ENCODE measurements at regions not wholly inside any gene's neighbourhood (a gene's known extent, or its start where the extent isn't known, plus 50 kb on each side); places are given as distances from the start of the nearest gene placed in this dataset.

DNA sequence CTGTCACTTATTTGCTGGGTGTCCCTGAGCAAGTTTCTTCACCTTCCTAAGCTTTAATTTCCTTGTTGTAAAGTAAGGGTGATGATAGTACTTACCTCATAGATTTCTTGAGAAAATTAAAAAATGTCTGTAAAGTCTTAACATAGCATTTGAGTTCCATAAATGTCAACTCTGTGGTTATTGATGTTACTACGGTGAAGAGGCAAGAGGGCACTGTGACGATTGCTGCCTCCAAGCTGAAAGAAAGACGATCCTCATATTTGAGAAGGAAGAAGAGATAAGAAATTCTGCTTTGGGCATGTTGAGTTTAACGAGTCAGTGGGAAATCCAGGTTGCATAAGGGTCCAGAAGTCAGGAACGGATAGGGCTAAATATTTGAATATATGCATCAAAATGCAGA is 240.8 kb upstream of the ZPLD1 start:
- DNase-seq: no peak

DNA sequence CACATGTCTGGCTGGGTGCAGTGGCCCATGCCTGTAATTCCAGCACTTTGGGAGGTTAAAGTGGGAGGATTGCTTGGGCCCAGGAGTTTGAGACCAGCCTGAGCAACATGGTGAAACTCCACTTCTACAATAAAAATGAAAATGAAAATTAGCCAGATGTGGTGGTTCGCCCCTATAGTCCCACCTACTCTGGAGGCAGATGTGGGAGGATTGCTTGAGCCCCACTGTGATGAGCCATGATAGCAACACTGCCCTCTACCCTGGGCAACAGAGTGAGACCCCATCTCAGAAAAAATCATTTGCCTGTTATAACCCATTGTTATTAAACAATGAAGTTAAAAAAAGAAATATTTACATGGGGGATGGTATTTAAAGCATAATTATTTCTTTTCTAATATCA is 240.1 kb upstream of the ZPLD1 start:
- no peak for DNase-seq

DNA sequence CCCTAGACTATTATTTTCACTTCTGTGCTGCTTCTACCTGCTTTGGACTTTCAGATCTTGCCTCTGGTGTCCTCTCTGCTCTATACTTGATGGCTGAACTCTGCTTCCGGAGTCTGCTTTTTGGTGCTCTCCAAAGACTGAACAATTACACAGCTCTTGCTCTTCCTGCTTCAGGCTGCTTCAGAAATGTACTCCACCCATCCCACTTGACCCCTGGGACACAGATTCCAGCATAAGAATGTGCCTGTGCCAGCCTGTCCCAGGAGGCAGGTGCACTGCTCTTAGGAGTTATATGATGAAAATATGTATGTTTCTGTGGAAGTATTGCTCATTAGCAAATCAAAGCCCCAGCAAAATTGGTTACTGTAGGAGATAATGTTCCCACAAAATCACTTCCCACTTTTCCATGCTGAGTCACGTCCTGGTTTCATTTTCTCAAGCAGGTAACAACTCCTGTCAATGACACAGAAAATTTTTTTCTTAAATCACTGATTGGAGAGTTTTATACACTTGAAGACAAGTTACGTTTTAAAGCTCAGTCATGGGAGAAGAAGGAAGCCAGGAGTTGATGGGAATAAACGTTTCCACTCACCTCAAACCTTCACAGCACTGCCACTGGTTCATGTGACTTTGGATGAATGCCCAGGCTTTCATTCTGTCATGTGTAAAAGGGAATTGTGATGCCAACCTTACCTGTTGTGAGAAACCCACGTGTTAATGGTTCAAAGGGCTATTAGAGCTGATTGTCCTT is 239.4 kb upstream of the ZPLD1 start:
- no peak for DNase-seq

DNA sequence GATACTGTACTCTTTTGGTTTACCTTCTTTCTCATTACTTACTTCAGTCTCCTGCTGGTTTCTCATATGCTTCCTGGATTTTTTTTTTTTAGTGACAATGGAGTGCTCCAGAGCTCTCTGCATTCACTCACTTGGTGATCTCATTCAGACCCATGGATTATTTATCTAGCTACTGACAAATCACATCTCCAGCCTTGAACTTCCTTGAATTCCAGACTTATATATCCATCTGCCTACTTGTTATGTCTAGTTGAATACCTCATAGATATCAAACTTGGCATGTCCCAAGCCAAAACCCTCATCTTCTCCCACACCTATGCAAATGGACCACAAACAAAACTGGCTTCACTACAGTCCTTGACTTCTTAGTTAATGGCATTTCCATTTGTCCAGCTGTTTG is 234.7 kb upstream of the ZPLD1 start:
- no peak for DNase-seq

DNA sequence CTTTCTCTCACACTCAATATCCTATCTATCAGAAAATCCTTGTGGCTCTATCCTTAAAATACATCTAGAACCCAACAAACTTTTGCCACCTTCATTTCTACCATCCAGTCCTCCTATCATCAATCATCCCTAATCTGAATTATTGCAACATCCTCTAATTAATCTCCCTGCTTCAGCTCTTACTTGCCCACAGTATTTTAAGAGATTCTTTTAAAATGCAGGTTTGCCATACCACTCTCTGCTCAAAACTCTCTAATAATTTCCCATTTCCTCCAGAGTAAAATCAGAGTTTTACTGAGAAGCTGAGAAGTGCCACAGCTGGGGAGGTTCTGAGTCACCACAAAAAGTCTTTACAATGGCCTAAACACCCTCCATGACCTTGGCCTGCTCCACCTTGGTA is 234.3 kb upstream of the ZPLD1 start:
- DNase-seq: no peak

DNA sequence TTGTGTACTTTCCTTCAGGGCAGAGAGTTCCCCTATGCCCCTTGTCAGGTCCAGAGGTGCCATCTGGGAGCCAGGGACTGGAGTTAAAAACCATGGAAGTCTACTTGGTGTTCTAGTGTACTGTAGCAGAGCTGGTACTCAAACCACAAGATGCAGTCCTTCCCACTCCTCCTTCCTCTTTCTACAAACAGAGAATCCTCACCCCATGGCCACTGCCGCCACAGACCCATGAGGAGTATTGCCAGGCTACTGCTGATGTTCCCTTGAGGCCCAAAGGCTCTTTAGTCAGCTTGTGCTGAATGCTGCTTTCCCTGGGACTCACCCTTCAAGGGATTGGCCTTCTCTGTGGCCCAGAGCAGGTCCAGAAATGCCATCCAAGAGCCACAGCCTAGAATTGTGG is 229.2 kb upstream of the ZPLD1 start:
- no peak for DNase-seq

DNA sequence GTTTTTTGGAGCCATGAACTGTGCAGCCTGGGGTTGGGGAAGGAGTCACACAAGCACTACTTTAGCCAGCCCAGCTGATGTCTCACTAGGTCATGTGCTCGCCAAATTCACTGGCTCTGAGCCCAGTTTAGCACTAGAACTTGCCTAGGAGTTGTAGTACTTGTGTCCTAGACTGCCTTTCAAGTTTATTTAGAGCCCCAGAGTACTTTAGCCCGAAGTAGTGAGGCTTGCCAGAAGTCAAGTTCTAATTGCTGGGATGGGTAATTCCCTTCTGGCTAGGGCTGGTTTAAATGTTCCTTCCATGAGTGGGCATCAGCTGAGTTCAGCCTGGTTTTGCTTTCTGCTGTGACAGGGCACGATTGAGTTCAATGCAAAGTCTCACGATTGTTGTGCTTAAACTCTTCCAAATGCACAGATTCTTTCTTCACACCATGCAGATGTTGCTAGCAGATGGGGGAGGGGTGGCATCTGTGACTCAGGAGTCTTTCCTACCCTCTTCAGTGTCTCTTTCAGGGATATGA is 228.2 kb upstream of the ZPLD1 start:
- DNase-seq: no peak

DNA sequence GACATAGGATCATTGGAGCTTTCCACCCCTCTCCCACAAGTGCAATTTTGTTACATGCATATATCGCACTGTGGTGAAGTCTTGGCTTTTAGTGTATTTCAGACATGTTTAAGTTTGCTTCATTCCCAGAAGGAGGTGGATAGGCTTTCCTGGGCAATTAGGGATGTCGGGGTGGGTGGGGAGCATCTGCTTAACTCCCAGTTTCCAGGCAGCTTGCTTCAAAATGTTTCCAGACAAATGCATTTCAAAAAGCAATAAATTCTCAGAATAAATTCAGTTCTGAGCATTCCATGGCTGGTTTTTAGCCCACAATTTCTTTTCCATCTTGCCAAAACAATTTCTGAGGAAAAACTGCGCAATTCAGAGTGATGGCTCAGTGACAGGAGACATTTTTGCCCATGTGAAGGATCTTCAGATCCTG is 227.7 kb upstream of the ZPLD1 start:
- no peak for DNase-seq

DNA sequence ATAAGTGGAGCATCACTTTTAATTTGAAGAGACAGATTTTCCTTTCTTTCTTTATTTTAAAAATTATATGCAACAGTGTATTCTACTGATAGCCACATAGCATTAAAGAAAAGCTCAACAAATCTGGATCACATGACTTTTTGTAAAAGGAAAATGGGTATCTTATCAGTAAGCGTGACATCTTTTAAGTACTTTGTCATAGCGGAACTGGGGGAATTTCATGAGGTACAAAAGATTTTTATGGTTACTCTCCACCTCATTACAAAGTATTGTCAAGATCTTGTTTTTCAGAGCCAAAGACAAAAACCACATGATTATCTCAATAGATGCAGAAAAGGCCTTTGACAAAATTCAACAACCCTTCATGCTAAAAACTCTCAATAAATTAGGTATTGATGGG is 219.6 kb upstream of the ZPLD1 start:
- DNase-seq: no peak

DNA sequence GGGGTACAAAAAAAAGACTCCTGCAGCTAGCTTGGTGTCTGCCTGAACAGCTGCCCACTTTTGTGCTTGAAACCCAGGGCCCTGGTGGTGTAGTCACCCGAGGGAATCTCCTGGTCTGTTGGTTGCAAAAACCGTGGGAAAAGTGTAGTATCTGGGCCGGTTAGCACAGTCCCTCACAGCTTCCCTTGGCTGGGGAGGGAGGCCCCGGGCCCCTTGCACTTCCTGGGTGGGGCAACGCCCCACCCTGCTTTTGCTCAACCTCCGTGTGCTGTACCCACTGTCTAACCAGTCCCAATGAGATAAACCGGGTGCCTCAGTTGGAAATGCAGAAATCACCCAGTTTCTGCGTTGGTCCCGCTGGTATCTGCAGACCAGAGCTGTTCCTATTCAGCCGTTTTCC is 211.7 kb upstream of the ZPLD1 start:
- no peak for DNase-seq

DNA sequence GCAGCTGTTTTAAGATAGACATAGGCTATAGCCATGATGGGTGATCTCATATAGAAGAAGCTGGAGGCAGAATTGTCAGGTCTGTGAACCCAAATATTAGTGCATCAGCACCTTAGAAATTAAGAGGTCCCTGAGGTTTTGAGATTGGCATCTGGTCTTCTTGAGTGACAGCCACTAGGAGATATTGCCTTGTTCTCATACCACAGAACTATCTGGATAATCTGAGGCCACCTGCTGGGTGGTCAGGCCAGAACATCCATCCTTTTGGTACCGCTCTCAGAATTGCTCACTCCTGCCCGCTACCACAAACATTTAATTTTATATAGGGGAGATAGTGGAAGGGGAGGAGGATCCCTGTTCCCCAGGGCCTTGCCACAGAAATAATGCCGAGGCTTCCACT is 210.6 kb upstream of the ZPLD1 start:
- no peak for DNase-seq

DNA sequence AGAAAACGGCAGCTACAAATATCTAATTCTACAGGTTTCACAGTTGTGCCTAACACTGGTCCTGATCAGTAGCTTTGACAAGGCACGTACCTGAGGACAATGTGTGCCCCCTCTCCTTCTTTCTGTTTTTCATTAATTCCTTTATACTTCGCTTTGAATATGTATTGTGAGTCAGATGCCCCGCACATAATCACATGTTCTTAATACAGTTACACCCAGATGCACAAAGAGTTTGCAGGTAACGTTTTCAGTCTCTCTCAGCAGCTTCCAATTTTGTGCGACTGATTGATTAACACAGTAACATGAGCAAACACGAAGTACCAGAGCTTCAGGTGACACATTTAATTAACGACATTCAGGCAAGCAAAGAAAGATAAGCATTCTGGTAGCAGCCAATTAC is 209.8 kb upstream of the ZPLD1 start:
- DNase-seq: no peak

DNA sequence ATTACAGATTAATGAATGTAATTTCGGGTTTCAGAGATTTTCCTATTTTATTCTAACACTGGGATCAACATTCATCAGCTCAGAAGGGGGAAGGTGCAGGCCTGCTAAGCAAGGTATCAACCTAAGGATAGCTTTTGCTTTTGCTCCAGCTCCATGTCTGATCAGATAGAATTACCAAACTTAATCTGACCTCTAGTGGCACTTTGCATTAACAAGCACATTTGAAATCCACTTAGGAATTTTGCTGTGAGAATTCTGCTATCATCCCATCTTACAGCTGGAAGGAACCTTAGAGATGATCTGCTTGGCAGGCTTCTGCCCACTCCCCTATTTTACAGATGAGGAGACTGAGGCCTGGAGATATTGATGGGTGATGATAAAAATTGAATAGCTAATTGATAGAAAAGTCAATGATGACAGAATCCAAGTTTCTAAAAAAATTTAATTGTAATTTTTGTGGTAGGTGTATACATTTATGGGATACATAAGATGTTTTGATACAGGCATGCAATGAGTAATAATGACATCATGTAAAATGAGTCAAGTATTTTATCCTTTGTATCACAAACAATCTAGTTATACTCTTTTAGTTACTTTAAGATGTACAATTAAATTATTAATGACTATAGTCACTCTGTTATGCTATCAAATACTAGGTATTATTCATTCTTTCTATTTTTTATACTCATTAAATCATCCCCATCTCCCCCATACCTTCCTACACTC is 209.2 kb upstream of the ZPLD1 start:
- no peak for DNase-seq

DNA sequence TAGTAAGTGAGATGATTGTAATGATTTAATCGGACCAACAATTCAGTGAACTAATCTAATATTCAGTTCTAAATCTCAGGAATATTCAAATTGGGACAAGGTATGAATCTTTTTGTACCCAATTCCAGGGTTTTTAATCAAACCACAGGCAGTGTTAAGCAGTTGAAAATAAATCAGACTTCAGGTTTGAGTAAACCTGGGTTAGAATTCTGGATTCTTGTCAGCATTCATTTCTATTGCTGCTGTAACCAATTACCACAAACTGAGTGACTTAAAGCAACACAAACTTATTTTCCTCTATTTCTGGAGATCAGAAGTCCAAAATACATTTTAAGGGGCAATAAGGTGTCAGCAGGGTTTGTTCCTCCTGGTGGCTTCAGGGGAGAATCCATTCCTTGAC is 208.4 kb upstream of the ZPLD1 start:
- DNase-seq: no peak

DNA sequence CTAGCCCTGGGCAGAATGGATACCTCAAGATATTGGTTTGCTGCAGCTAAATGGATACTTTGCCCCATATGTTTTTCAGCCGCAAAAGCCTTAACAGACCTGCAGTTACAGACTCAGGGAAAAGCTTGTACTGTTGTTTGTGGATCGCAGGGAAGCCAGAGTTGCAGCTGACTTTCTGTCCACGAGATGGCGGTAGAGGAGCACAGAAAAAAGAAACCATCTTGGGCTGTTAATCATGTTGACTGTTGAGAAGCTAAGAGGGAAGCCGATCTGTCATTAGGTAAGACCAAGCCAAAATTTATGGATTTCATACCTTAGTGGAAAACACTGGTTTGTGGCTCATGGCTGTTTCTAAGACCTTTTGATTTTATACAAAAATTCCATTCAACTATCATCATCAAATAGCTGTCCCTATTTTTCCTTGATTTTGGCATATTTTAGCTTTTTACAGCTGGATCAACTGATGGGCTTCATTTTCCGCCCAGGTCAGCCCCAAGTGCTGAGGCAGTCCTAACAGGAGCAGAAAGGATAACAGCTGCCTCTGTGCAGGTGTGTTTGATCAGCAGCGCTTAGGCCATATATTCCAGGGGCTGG is 205.7 kb upstream of the ZPLD1 start:
- peak; percentile 61 to 62 for DNase-seq

DNA sequence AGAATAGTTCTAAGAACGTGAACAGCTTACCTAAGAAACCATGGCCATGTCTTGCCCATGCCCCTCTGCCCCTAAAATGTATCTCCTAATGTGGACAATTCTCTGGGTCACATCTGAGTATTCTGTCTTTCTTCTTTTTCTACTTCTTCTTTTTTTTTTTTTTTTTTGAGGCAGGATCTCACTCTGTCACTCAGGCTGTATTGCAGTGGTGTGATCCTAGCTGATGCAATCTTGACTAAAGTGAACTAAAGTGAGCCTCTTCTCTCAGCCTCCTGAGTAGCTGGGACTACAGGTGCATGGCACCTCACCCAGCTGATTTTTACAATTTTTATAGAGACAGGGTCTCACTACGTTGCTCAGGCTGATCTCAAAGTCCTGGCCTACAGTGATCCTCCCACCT is 204.8 kb upstream of the ZPLD1 start:
- no peak for DNase-seq

DNA sequence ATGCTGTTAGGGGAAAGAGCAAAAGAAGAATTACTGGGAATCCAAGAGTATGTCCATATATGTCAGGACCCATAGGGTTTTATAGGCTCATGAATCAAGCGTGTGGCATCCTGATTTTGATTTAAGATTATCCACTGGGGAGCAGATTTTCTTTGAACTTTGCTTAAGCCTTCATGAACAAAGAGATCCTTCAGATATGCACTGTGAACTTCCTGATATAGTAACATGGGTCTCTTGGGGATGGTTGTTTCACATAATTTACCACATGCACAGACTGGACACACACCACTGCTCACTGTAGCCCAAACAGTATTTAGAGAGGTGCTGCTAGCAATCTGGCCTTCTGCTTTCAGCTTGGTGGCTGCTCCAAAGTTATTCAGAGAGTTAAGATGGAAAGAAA is 200.9 kb upstream of the ZPLD1 start:
- no peak for DNase-seq

DNA sequence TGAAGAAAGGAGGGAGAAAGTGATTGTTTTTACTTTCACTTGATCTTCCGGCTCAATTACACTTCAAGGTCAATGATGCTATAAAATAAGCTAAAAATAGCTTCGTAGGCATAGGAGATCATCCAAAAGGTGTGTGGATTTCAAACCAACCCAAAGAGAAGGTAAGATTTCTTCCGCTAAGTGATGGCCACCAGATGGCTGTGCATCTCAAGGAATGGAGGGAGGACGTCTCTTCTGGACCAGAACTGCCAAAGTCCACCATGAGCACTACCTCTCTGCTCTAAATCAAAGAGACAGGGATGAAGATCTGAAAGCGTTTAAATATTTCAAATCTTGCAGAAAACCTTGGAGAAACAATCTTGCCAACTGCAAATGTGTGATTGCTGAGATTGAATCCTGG is 199.1 kb upstream of the ZPLD1 start:
- no peak for DNase-seq

DNA sequence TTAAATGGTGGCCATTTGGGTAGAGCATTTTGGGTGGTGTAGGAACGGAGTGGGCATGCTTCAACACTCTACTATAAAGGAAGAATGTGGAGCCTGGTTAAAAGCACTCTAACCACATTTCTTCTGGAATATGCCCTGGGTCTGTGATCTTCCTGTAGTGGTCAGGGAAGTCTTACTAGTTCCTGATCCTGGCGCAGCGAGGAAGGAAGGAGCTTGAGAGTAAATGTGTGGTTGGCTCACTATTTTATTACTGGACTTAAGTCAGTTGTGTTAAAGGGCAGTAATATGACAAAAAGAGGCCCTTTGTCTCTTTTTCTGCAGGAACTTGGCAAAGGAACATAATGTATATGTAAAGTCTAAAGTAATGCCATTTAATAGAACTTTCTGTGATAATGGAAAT is 197.6 kb upstream of the ZPLD1 start:
- no peak for DNase-seq

DNA sequence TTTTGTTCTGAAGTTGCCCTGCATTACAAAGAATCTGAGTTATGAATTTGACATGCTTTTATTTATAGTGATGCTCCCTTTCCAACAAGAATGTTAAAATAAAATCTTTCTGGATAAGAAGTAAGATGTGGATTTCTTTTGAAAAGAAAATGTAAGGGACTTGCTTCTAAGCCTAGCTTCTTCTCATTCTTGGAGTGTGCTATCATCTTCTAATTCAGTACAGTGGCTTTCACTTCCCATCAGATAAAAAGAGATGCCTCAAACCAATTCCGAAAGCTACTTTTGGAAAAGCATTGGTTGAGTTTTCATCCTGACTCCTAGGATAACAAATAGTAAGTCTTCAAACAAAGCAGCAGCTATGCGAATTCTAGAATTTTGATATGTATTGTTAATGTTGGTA is 197.0 kb upstream of the ZPLD1 start:
- DNase-seq: no peak

DNA sequence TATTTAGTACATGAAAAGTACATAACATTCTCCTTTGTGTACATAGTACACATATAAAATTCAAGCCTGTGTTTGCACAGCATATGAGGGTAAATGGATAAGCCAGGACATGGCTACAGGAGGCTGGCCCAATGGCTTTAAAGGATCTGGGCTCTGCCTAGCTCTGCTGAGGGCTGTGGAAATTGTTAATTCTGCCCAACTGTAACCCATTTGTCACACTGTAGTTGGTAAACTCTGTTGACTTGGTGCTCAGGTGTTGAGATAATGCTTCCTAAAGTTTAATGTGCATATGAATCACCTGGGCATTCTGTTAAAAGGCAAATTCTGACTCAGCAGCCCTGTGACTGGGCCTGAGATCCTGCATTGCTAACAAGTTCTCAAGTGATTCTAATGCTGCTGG is 196.5 kb upstream of the ZPLD1 start:
- DNase-seq: no peak

DNA sequence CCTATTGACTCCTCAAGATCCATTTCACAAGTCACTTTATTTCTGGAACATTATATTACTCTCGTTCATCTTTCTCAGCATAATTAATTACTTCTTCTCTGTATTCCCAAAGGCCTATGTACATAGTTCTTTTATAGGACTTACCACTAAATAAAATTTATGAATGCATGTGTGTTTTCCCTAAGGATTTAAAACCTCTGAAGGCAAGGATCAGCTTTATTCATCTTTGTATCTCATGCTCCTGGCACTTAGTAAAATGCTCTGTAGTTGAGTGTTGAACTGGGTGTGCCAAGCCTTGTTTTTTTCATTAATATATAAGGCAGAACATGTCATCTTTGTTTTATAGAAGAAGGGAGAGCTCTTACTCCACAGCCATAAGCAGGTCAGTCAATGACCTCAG is 194.1 kb upstream of the ZPLD1 start:
- DNase-seq: no peak

DNA sequence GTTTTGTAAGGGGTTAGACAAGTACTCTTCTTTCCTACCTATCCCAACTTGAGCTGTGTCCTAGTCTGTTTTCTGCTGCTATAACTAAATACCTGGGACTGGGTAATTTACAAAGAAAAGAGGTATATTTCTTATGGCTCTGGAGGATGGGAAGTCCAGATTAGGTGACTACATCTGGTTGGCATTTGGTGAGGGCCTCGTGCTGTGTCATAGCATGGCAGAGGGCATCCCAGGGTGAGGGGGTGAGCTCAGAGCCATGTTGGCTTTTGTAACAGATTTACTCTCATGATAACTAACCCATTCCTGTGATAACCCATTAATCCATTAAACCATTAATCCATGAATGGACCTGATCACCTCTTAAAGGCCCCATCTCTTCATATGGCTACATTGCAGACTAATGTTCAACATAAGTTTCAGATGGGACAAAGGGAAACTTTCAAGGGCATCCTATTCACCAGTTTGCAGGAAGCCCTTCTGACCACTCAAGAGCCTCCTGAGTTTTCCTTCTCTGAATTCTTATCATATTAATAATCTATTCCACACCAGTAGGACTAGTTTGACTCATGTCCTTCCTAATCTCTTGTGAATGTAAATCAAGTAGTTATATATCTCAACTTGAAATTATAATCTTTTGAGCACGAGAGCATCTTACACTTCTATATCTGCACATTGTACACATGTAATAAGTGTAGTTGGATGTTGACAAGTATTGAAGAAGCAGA is 185.7 kb upstream of the ZPLD1 start:
- no peak for DNase-seq

DNA sequence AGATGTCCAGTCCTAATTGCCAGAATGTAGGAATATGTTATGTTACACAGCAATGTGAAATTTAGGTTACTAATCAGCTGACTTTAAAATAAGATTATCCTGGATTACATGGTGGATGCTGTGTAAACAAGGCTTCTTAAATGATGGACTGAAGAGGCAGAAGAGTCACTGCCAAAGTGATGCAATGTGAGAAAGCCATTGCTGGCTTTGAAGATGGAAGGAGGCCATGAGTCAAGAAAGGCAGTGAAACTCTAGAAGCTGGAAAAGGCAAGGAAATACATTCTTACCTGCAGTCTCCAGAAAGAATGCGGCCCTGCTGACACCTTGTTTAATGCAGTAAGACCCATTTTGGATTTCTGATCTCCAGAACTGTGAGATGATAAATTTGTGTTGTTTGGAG is 179.1 kb upstream of the ZPLD1 start:
- no peak for DNase-seq

All from stimulated activated CD4-positive, alpha-beta T cell treated with anti-CD3 and anti-CD28 coated beads, Interleukin-4, amount 100 ng/mL, for 4 hours (primary cell).